ENCODE measurements at regions not wholly inside any gene's neighbourhood (a gene's known extent, or its start where the extent isn't known, plus 50 kb on each side); places are given as distances from the start of the nearest gene placed in this dataset.
A peak's percentile ranks its signal among the peaks of the same experiment; 100 is the strongest.

DNA sequence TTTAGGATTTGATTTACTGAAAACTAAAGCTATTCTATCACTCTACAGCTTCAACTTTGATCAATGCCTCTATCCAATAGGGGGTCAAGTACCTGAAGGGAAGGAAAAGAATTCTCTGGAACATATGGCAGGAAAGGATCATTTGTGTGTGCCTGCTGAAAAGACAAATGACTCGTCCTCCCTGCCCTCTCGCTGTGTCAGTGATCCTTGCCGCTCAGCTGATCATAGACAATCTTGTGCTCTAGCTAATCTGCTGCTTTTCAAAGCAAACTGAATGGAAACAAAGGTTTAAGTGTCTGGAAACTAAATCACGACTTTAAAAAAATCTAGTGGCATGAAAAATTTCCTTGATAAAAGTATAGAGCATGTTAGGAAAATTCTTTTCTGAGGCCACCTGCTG lies 75.6 kb upstream of the CPO start:
- Histone ChIP-seq H3K36me3 (ENCODE audit: insufficient read depth, low read length) (no peaks in the 10 kb centered on the region), H4K20me1 (ENCODE audit: insufficient read depth) (no peaks in the 10 kb centered on the region), H3K9me2 (ENCODE audit: insufficient read depth, low read length) (no peaks in the 10 kb centered on the region), H3F3A (ENCODE audit: insufficient read depth, low read length, poor library complexity, severe bottlenecking) (no peaks in the 10 kb centered on the region), H3K9ac (ENCODE audit: low read length) (no peak overlapping the region), H3K4me2 (ENCODE audit: low read length) (no peak overlapping the region), H2AFZ (ENCODE audit: low read depth, low read length) (no peak overlapping the region), H3K9me3 (ENCODE audit: low read length) (no peaks in the 10 kb centered on the region), H3K27me3 (ENCODE audit: insufficient read depth, low read depth, low read length) (no peaks in the 10 kb centered on the region), H3K27ac (ENCODE audit: low read length) (no peak overlapping the region), H3K4me3 (ENCODE audit: low read length) (no peak overlapping the region), H3K79me2 (replicated peaks; ENCODE audit: insufficient read depth, low read length) (no peaks in the 10 kb centered on the region)
- TF ChIP-seq RAD21 (conservative IDR thresholded peaks at IDR 0.05), result no peak
- TF ChIP-seq TAF1 (IDR thresholded peaks at IDR 0.05; ENCODE audit: low read depth), result no peak
- no peak for TF ChIP-seq EZH2 (IDR thresholded peaks at IDR 0.05; ENCODE audit: borderline replicate concordance, insufficient read depth, low read length, poor library complexity, severe bottlenecking)
- no peak for TF ChIP-seq SMC3 (conservative IDR thresholded peaks at IDR 0.05; ENCODE audit: poor library complexity)
- no peak for TF ChIP-seq MXI1 (conservative IDR thresholded peaks at IDR 0.05; ENCODE audit: poor library complexity, severe bottlenecking)
- TF ChIP-seq EP300 (conservative IDR thresholded peaks at IDR 0.05; ENCODE audit: poor library complexity, severe bottlenecking), result no peak
- no peak for TF ChIP-seq CTCF (IDR thresholded peaks at IDR 0.05; ENCODE audit: poor library complexity, severe bottlenecking)
- TF ChIP-seq, protein P1, sequence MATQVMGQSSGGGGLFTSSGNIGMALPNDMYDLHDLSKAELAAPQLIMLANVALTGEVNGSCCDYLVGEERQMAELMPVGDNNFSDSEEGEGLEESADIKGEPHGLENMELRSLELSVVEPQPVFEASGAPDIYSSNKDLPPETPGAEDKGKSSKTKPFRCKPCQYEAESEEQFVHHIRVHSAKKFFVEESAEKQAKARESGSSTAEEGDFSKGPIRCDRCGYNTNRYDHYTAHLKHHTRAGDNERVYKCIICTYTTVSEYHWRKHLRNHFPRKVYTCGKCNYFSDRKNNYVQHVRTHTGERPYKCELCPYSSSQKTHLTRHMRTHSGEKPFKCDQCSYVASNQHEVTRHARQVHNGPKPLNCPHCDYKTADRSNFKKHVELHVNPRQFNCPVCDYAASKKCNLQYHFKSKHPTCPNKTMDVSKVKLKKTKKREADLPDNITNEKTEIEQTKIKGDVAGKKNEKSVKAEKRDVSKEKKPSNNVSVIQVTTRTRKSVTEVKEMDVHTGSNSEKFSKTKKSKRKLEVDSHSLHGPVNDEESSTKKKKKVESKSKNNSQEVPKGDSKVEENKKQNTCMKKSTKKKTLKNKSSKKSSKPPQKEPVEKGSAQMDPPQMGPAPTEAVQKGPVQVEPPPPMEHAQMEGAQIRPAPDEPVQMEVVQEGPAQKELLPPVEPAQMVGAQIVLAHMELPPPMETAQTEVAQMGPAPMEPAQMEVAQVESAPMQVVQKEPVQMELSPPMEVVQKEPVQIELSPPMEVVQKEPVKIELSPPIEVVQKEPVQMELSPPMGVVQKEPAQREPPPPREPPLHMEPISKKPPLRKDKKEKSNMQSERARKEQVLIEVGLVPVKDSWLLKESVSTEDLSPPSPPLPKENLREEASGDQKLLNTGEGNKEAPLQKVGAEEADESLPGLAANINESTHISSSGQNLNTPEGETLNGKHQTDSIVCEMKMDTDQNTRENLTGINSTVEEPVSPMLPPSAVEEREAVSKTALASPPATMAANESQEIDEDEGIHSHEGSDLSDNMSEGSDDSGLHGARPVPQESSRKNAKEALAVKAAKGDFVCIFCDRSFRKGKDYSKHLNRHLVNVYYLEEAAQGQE (IDR thresholded peaks at IDR 0.05; ENCODE audit: borderline replicate concordance), result no peak
- no peak for TF ChIP-seq POLR2AphosphoS5 (IDR thresholded peaks at IDR 0.05)

- Histone ChIP-seq H3K4me2 (ENCODE audit: low read length) (peak overlapping the region; percentile 37), H3K4me3 (ENCODE audit: low read length) (peak overlapping the region; percentile 6), H3K9me2 (ENCODE audit: insufficient read depth, low read length) (no peaks in the 10 kb centered on the region), H3K9ac (ENCODE audit: low read length) (no peak overlapping the region), H4K20me1 (ENCODE audit: insufficient read depth) (no peaks in the 10 kb centered on the region), H3K36me3 (ENCODE audit: insufficient read depth, low read length) (no peaks in the 10 kb centered on the region), H3K79me2 (replicated peaks; ENCODE audit: insufficient read depth, low read length) (no peaks in the 10 kb centered on the region), H3F3A (ENCODE audit: insufficient read depth, low read length, poor library complexity, severe bottlenecking) (no peaks in the 10 kb centered on the region), H2AFZ (ENCODE audit: low read depth, low read length) (no peak overlapping the region), H3K9me3 (ENCODE audit: low read length) (no peaks in the 10 kb centered on the region), H3K27ac (ENCODE audit: low read length) (no peak overlapping the region), H3K27me3 (ENCODE audit: insufficient read depth, low read depth, low read length) (no peaks in the 10 kb centered on the region)
- no peak for TF ChIP-seq EP300 (conservative IDR thresholded peaks at IDR 0.05; ENCODE audit: poor library complexity, severe bottlenecking)
- no peak for TF ChIP-seq RAD21 (conservative IDR thresholded peaks at IDR 0.05)
- TF ChIP-seq MXI1 (conservative IDR thresholded peaks at IDR 0.05; ENCODE audit: poor library complexity, severe bottlenecking), result no peak
- no peak for TF ChIP-seq CTCF (IDR thresholded peaks at IDR 0.05; ENCODE audit: poor library complexity, severe bottlenecking)
- TF ChIP-seq POLR2AphosphoS5 (IDR thresholded peaks at IDR 0.05), result no peak
- TF ChIP-seq TAF1 (IDR thresholded peaks at IDR 0.05; ENCODE audit: low read depth), result no peak
- TF ChIP-seq, protein P1 (IDR thresholded peaks at IDR 0.05; ENCODE audit: borderline replicate concordance), result no peak
- no peak for TF ChIP-seq EZH2 (IDR thresholded peaks at IDR 0.05; ENCODE audit: borderline replicate concordance, insufficient read depth, low read length, poor library complexity, severe bottlenecking)
- TF ChIP-seq SMC3 (conservative IDR thresholded peaks at IDR 0.05; ENCODE audit: poor library complexity), result no peak
These were observed 72.3 kb upstream of the CPO start for GRCh38 chr2:206867006-206867405.
